NCI-H1436 treated with DMSO at 0.1 percent for 48 hours (cell line): ENCODE measurements at regions not wholly inside any gene's neighbourhood (a gene's known extent, or its start where the extent isn't known, plus 50 kb on each side); places are given as distances from the start of the nearest gene placed in this dataset.
A peak's percentile ranks its signal among the peaks of the same experiment; 100 is the strongest.

Experiments
- DNase-seq: peaks from one replicate; lab custom pipeline; 2025; lab: John Stamatoyannopoulos, UW

DNA sequence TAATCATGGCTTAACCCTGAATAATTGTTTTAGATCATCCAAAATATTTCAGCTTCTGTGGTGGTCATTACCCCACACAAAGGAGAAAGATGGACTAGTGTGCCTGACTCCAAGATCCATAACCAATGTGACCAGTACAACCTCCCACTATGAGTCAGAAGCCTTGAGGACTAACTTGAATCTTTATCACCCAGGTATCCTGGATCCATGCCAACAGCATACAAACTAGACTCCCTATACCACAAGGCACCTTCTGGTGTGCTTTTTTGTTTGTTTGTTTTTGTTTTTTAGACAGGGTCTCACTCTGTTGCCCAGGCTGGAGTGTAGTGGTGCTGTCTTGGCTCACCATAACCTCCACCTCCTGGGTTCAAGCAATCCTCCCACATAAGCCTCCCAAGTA is 317.7 kb downstream of the VPS13C start:
- no peak for DNase-seq

DNA sequence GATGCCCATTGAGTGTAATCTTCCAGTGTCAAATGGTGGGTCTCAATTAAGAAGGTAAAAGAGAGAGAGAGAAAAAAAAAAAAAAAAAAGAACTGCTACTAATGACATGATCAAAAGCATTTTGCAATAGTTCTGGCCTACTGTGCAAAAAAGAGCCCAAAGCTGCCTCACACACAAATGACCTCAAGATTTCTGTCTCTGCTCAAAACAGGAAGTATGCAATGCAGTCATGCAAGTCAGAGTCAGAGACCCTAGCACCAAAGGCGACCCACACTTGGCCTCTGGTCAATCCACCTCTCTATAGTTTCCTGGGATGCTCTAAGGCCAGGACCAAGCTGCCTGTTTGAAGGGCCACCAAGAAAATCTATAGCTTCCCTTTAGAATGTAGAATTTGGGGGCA is 323.5 kb downstream of the VPS13C start:
- no peak for DNase-seq

DNA sequence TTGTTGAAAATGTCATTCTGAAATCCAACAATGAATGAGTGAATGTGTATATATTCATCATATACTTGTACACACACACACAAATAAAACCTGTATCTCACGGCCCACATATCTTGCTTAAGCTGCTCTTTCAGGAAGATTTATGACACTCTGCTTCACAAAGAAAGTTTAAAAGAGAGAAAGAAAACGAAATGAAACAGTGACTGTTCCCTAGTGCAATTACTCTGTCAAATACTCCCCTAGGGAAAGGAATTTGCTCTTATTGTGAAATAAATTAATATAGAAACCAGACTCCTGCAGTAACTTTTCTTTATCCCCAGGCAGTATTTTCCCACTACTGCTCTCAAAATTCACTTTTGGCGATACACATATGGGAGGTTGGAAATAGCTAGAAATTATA is 329.1 kb downstream of the VPS13C start:
- DNase-seq = no peak

DNA sequence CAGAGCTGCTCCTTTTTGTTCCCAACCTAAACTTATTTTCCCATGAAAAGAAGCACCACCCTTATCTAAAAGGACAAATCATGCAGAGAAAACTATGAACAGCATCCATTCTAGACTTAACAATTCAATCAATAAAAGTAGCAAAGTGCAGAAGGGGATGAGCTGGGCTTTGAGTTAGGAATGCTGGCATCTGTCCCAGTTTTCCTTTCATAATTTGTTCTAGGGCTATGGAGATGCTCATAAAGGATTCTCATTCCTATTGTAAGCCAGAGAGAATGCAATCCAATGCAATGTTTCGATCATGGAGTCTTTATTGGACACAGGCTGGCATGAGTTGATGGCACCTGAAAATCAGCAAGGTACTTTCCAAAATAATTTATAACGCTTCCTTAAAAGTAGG is 330.6 kb downstream of the VPS13C start:
- DNase-seq = no peak

DNA sequence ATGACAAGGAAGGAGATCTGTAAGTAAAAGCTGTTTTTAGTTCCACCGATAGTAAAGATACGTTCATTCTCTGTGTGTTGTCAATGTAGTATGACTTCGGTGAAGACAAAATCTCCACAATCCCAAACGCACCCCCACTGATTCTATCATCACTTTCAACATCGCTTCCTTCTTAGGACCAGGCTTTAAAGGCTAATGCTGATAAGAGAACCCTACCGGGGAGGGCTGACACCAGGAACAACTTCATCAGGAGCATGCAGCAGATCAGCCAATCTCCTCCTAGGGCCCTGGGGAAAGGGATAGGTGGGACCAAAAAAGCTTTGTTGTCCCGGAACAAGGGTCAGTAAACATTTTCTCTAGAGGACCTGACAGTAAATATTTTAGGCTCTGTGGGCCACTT is 334.1 kb downstream of the VPS13C start:
- DNase-seq = no peak

DNA sequence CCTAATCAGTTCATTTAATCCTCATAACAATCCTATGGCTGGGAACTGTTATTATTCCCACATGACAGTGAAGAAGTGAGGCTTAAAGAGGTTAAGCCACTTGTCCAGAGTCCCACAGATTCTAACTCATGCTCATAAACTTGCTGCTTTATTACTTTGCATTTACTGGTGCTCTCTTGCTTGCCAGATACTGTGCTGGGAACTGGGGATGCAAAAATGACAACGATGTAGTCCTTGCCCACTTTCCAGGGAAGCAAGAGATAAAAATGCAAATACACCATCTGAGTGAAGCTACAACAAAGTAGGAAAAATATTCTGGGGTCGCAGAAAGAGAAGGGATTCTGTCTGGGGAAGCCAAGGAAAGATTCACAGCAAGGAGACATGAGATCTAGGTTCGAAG is 335.0 kb downstream of the VPS13C start:
- DNase-seq = no peak

DNA sequence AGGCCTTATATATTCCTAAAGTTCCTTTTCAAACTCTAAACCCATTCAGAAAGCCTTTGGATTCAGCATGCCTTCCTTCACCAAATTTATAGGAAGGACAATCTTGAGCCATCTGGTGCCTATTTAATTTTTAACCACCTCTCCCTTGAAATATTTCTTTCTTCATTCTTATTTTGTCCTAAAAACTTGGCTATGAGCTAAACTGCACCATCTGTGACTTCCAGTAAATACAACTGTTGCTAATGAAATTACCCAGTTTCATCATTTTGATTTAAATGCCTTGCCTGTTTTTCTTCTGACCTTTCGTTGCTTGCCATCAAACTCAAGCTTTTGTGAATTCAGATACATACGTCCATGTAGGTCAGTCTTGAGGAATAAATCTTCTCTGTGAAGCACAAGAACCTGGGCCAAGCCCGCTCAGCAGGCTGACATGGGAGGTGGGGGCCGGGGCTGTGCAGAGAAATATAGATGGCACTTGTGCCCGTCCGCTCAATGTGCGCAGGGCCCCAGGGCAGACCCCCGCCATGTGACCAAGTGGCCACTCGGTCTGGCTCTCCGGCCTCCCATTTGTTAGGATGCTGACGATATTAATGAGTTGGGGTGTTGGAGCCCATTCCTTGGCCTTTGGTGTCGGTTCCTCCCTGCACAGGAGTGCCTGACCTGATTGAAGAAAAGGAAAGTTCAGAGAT is 335.9 kb downstream of the VPS13C start:
- no peak for DNase-seq

DNA sequence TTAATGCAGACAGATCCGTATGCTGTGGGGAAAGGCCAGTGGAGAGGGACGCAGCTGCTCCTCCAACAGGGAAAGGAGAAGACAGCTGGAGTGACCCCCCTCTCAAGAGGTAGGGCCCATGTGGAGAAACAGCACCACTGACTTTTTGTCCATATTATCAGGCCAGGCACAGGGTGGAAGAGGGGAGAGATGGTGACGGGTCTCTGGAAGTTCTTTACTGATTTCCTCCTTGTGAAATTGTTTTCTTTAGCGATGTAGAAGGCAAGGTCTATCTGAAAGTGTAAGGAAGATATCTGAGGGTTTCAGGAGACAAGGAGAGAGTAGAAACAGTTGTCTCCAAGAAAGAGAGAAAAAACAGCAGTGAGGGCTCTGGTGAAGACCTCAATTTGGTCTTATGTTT is 338.8 kb downstream of the VPS13C start:
- no peak for DNase-seq

DNA sequence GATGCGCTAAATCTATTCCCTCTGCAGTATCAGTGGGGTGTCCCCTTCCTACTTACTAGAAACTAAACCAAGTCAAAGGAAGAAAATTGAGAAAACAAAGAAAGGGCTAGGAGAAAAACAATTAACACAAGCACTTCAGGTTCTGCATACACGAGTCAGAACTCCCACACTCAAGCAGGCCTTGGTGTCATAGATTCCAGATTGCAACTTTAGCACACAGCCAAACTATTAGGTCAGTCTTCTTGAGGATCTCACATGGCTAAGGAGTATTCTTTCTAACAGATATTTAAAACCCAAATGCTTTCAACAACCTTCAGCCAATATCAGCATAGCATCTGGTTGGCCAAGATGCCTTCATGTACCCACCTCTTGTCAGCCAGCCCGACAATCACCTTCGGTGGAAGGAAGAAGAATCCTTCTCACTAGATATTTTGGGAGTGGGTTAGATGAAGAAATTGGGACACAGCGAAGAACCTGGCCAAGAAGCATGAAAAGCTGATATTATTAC is 340.0 kb downstream of the VPS13C start:
- DNase-seq = no peak

DNA sequence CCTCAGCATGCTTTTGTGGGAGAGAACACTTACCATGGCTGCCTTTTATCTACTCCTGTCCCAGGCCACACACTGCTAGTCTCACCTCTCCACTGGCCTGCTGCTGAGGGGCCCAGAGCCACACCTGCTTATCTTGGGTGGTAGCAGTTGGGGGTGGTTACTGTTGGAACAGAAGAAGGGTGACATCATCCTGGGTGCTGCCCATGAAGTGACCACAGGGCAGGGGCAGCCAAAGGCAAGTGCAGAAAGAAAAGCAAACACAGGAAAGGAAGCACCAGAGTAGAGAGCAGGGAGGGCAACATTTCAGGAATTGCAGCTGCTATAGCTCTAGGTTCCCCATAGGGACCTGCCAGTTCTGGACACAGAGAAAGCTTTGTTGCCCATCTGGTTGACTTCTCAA is 345.2 kb downstream of the VPS13C start:
- no peak for DNase-seq

DNA sequence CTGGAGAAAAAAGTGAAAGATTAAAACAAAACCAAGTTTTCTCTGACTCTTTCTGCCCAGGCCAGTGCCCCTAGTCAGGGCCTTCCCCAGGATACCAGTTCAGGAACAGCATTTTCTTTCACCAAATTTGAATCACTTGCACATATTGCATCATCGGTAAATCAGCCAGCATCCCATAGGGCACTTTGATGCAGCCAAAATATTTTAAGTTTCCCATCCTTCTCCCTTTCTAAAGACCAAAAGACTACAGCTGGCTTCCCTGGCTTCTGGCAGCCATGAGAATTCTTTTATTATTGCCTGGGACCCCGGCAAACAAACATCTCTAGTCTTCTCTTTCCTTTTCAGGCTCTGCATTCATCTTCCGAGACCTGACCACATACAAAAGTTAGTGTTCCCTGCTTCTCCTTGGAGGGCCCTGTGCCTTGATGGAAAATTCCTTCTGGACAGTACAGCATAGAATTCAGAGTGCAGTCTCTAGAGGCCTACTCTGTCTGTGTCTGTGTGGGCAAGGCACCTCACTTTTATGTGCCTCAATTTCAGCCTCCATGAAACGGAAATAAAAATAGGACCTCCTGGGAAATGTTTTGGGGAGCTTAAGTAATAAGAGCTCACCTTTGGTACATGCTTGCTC is 348.0 kb downstream of the VPS13C start:
- DNase-seq = no peak

DNA sequence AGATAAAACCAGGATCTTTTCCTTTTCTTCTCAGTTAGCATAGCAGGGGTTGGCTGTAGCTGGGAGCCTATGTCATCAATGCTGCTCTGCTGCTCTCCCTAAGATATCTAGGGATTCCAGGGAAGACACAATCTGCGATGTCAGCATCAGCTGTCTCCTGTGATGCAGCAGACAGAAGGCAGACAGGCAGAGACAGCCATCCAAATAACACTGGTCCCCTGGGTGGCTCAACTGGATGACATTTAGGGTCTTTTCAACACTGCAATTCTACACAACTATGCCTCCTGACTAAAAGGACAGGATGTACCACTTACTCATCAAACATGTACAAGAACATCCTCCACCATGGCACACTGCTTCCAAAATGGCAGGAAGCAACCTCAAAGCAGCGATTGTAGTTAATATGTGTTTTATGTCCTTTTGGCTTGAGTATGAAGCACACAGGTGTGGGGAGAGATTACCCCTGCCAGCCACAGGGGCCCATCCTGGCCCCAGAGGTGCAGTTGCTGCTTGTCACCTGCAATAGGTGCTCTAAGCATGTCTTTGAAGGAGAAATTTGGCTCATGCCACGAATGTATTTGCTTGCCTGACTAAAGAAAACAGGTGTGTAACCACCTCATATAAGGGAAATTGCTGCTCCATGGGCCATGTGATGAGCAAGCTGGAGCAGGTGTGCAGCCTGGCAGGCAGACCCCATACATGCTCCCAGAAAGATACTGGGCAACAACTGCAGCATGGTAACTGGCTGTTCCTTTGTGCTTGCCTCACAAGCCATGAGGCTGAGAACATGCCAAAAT is 357.8 kb downstream of the VPS13C start:
- peak; percentile 4 for DNase-seq

DNA sequence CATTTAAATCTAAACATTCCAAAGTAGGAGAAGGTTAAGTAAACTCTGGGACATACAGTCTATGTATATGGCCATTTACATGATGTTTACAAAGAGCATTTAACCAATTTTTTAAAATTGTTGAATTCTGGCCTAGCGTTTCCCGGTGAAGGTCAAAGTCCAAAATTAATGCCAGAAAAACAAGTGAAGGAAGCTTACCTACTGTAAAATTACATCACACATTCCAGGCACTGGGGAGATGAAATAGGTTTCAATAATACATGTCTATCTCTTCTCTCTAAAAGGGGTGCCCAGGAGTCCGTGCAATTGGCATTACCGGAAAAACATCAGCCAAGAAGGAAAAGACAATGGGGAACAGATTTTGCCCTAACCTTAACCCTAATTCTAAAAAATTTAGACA is 358.8 kb downstream of the VPS13C start:
- no peak for DNase-seq

DNA sequence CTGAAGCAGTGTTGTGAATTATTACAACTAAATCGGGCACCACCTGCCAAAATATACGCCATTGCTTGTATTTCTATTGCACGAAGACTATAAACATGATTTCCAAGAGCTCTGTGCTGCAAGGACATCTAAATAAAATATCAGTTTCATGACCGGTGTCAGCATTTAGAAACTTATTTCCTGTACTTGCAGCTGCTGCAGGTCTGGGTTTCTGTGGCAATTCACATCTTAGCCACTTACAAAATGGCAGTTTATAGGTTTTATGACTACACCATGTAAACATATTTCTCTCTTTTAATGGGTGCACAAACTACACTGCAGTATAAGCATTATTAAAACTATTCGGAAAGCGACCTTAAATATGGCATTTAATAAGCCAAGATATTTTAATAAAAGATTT is 359.4 kb downstream of the VPS13C start:
- no peak for DNase-seq

DNA sequence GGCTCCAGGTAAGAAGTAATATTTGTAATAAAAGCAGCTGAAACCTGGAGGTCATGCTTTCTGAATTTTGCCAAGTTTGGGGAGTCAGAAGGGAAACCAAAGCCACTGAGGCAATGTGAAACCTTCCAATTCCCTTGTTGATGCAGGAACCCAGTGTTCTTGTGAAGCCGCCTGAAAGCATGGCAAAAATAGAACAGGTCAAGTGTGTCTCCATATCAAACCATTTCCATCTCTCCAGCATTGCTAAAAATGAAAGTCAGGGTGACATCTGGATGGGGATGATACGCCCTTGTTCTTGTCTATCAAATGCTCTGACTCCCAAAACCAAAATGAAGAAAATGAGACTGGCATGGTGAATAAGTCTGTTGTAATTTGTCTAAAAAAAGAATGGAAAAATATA is 362.5 kb downstream of the VPS13C start:
- DNase-seq = no peak

DNA sequence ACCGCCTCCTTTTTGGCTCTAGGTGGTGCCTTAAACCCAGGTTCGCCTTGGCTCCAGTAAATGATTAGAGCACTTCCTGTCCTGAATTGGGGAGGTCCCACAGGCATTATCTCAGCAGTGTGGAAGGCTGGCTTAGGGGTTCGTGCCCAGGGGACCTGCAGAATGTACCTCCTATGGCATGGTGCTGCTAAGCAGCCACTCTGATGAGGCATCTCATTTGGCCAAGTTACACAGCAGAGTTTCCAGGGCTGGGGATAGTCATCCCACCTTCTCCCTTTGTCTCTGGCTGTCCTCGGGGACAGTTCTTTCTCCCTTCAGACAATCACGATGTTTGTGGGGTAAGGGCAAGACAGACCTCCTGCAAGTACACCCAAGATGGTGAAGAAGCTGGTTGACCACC is 371.2 kb downstream of the VPS13C start:
- no peak for DNase-seq

DNA sequence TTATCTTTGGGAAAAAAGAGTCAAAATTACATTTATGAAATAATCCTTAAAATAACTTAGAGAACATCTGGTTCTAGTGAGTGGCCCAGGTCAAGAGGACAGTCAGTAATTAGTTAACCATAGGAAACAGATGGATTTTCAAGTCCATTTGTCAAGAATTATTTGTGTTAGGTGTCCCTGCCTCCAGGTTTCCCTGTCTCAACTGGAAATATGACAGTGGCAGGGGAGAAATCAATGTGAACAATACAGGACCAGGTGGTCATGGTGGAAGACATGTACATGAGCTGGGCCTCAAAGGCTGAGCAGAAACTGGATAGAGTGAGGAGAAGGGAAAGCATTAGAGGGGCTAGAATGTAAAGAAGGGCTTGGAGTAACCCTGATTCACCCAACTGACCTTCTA is 372.6 kb downstream of the VPS13C start:
- DNase-seq = no peak

DNA sequence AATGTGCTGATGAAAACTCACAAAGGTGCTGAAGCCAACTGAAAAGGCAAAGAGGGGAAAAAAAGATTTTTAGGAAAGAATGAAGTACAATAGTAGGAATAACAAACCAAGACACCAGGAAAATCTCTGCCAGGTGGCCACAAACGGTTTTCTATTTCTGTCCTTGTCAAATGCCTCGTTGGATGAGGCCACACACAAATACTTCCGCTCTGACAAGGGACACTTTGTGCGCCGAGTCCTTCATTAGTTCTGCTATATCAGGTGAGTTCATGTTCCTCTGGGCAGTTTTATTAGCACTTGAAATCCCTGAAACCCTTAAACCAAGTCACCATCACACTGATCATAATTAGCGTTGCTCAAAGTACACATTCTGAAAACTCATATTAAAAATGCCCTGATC is 373.1 kb downstream of the VPS13C start:
- DNase-seq = no peak

DNA sequence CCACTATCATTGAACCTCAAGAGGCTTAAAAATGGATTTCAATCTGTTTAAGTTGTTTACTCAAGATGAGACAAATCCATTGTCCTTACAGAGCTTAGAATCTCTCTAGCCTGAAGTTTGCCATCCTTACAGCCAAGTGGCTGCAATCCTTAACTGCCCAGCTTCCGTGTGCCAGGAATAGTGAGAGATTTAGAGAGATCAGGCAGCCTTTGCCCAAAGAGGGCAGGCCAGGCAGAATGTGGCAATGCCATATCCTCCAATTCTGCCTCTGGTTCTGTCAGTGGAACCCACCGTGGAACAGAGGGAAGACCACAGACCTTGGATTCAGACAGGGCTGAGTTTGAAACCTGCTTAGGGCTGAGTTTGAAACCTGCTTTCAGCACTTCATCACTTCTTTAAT is 374.3 kb downstream of the VPS13C start:
- no peak for DNase-seq

DNA sequence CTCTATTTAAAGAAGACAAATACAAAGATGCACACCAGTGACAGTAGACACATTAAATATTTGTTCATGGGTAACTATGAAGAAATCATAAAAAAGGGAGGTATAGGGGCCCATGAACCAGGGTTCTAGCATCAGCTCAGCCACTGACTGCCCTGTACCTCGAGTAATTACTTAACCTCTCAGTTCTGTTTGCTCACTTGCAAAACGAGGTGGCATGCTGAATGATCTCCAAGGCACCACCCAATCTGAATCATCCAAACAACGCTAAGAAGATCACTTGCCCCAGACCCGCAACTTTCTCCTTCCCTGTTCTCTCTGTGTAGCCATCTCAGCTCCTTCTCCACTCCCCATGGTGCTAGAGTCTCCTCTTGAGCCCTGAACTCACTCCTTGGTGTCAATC is 374.7 kb downstream of the VPS13C start:
- no peak for DNase-seq

DNA sequence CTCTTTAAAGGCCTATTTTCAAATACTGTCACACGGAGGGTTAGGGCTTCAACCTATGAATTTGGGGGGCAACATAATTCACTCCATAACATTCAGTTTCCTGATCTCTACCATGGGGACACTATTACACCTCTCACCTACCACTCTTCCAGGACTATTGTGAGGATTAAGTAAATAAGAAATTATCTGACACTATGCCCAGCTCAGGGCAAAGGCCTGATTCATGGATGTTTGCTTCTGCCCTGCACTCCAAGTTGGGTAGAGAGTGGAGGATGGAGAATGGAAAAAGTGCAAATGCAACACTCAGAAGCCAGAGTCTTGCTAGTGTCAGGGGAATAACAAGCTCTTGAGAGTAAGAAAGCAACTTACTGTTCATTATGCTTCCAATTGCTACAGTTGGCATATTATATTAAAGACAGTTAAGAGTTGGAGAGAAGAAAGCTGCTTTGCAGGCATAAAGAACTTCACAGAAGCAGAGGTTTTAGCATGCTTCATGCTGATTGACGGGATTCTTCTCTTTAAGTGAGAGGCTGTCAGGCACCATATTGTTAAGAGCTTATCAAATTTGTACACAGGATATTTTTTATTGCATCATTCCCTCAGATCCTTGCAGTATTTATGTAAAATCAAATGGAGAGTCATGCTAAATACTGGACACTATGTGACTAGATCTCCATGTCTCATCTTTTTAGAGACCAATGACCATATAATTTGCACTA is 375.3 kb downstream of the VPS13C start:
- no peak for DNase-seq

DNA sequence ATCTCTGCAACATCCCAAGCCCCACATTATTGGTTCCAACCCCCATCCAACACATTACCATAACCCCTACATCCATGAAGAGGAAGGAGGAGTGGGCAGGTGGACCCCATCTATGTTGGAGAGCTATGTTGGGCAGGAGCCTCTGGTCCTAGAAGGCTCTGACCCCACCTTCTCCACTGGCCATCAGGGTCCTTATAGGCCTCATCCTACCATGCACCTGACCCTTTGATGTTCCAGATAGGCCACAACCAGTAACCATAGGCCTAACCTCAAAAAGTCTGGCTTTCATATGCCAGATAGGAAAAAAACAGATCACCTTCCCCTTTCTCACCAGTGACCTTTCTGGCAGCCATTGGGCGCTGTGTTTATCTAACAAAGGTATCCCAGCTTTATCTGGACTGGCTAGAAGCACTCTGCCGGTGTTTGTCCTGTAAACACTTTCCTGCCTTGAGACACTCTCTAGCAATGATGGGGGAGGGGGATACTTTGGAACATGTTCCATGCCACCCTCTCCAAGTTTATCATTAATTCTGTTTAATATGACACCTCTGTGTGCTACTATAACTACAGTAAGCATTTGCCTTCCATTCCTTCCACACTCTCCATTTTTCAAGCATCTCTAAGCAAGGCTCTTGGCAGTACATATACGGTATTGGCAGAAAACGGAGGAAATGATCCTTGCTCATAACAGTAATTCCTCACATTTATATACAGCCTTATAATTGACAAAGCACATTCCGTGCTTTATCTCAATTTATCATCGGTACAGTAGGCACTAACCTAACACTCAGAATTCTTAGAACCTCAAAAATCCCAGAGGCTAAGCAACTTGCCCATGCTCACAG is 377.1 kb downstream of the VPS13C start:
- DNase-seq = no peak
